Smooth muscle cell (in vitro differentiated cells): ENCODE measurements at regions not wholly inside any gene's neighbourhood (a gene's known extent, or its start where the extent isn't known, plus 50 kb on each side); places are given as distances from the start of the nearest gene placed in this dataset.

Source experiments
- DNase-seq: peaks from one replicate; lab custom pipeline; 2025; ENCODE audit not compliant: unreplicated experiment; lab: John Stamatoyannopoulos, UW
- H2AFZ ChIP-seq: fragments of 200-600 bp; sonication (generic); 2 replicates; pipeline ENCODE4 v1.6.0; 2016; ENCODE audit warnings: antibody characterized with exemption, low read depth, mild to moderate bottlenecking
- H3F3A ChIP-seq: fragments of 200-600 bp; sonication (generic); 2 replicates; pipeline ENCODE4 v1.6.0; 2017; ENCODE audit warnings: antibody characterized with exemption, low read depth
- H3K27ac ChIP-seq: fragments of 200-600 bp; sonication (generic); 2 replicates; pipeline ENCODE4 v1.5.1; 2016; ENCODE audit warnings: low read depth, mild to moderate bottlenecking
- H3K27me3 ChIP-seq: fragments of 200-600 bp; sonication (generic); 2 replicates; pipeline ENCODE4 v1.6.1; 2016; ENCODE audit warnings: low read depth, mild to moderate bottlenecking
- H3K36me3 ChIP-seq: fragments of 200-600 bp; sonication (generic); 2 replicates; pipeline ENCODE4 v1.5.1; 2016; ENCODE audit warnings: low read depth
- H3K4me1 ChIP-seq: fragments of 200-600 bp; sonication (generic); 2 replicates; pipeline ENCODE4 v1.5.1; 2016; ENCODE audit warnings: low read depth
- H3K4me2 ChIP-seq: fragments of 200-600 bp; sonication (generic); 2 replicates; pipeline ENCODE4 v1.6.0; 2016; ENCODE audit warnings: mild to moderate bottlenecking
- H3K4me3 ChIP-seq: fragments of 200-600 bp; sonication (generic); 2 replicates; pipeline ENCODE4 v1.5.1; 2016; ENCODE audit warnings: mild to moderate bottlenecking
- H3K79me2 ChIP-seq: fragments of 200-600 bp; sonication (generic); 2 replicates; pipeline ENCODE4 v1.6.0; 2016; ENCODE audit warnings: low read depth, mild to moderate bottlenecking
- H3K9ac ChIP-seq: fragments of 200-600 bp; sonication (generic); 2 replicates; pipeline ENCODE4 v1.6.0; 2016; ENCODE audit warnings: low read depth
- H3K9me3 ChIP-seq: fragments of 200-600 bp; sonication (generic); replicated peaks from 2 replicates; pipeline ENCODE4 v1.5.1; 2016; ENCODE audit warnings: low read depth
- H4K20me1 ChIP-seq: fragments of 200-600 bp; sonication (generic); 2 replicates; pipeline ENCODE4 v1.6.0; 2016; ENCODE audit warnings: low read depth
- CTCF ChIP-seq: fragments of 200-600 bp; sonication (generic); IDR thresholded peaks from 2 replicates; pipeline ENCODE4 v1.5.1; 2017; ENCODE audit warnings: borderline replicate concordance, mild to moderate bottlenecking, antibody characterized with exemption; ENCODE audit not compliant: insufficient read depth, poor library complexity, severe bottlenecking
- WGBS: methylation state at CpG from one replicate; pipeline ENCODE4 v1.1.7; 2016; ENCODE audit warnings: low lambda C conversion rate; 5-methylcytosine and 5-hydroxymethylcytosine counted together

GRCh38 chr1:47572731-47573430 is 135.0 kb downstream of the FOXD2 start:
- 69% methylated on average over 11 of the region's 13 CpGs for WGBS
- no peaks in the 10 kb centered on the region for H3F3A ChIP-seq
- no peak for TF ChIP-seq CTCF
- no peaks in the 10 kb centered on the region for H3K79me2 ChIP-seq
- no peak overlapping the region for H3K9ac ChIP-seq
- H3K4me1 ChIP-seq: peaks cover 4% of the 10 kb centered on the region
- H3K4me3 ChIP-seq: no peak overlapping the region
- H3K27ac ChIP-seq: no peak overlapping the region
- no peaks in the 10 kb centered on the region for H4K20me1 ChIP-seq
- H3K4me2 ChIP-seq: no peak overlapping the region
- DNase-seq: no peak
- H2AFZ ChIP-seq: no peak overlapping the region
- H3K27me3 ChIP-seq: peaks cover 9% of the 10 kb centered on the region
- H3K36me3 ChIP-seq: no peaks in the 10 kb centered on the region
- no peaks in the 10 kb centered on the region for H3K9me3 ChIP-seq

GRCh38 chr1:47574451-47575165 is 136.8 kb downstream of the FOXD2 start:
- no peak overlapping the region for H3K4me3 ChIP-seq
- H3F3A ChIP-seq: no peaks in the 10 kb centered on the region
- 91% methylated on average over 15 of the region's 15 CpGs for WGBS
- H3K36me3 ChIP-seq: no peaks in the 10 kb centered on the region
- peaks cover 4% of the 10 kb centered on the region for H3K4me1 ChIP-seq
- H3K79me2 ChIP-seq: no peaks in the 10 kb centered on the region
- H3K9me3 ChIP-seq: no peaks in the 10 kb centered on the region
- no peaks in the 10 kb centered on the region for H4K20me1 ChIP-seq
- no peak overlapping the region for H3K4me2 ChIP-seq
- no peak overlapping the region for H3K9ac ChIP-seq
- H2AFZ ChIP-seq: no peak overlapping the region
- no peak overlapping the region for H3K27ac ChIP-seq
- no peak for TF ChIP-seq CTCF
- no peaks in the 10 kb centered on the region for H3K27me3 ChIP-seq
- no peak for DNase-seq

- H3K79me2 ChIP-seq: no peaks in the 10 kb centered on the region
- no peaks in the 10 kb centered on the region for H3K36me3 ChIP-seq
- 28% methylated on average over 10 of the region's 10 CpGs for WGBS
- no peak overlapping the region for H3K9ac ChIP-seq
- DNase-seq: no peak
- H3K4me3 ChIP-seq: no peak overlapping the region
- H3K9me3 ChIP-seq: no peaks in the 10 kb centered on the region
- H3F3A ChIP-seq: no peaks in the 10 kb centered on the region
- peaks cover 1% of the 10 kb centered on the region for H3K27me3 ChIP-seq
- peak overlapping the region; percentile 27 for H3K4me2 ChIP-seq
- H4K20me1 ChIP-seq: no peaks in the 10 kb centered on the region
- H2AFZ ChIP-seq: no peak overlapping the region
- peak overlapping the region; percentile 62 for H3K27ac ChIP-seq
- no peak for TF ChIP-seq CTCF
- H3K4me1 ChIP-seq: peaks cover 4% of the 10 kb centered on the region
Observed at GRCh38 chr1:47575855-47576757, 138.3 kb downstream of the FOXD2 start.
